Activated effector memory CD4-positive, alpha-beta T cell treated with Interleukin-2 at 50 U/mL for 16 hours (primary cell): ENCODE measurements at regions not wholly inside any gene's neighbourhood (a gene's known extent, or its start where the extent isn't known, plus 50 kb on each side); places are given as distances from the start of the nearest gene placed in this dataset.
A peak's percentile ranks its signal among the peaks of the same experiment; 100 is the strongest.

Experiments
- DNase-seq: peaks from one replicate; pipeline ENCODE4 v3.0.0-alpha.2; 2020

DNA sequence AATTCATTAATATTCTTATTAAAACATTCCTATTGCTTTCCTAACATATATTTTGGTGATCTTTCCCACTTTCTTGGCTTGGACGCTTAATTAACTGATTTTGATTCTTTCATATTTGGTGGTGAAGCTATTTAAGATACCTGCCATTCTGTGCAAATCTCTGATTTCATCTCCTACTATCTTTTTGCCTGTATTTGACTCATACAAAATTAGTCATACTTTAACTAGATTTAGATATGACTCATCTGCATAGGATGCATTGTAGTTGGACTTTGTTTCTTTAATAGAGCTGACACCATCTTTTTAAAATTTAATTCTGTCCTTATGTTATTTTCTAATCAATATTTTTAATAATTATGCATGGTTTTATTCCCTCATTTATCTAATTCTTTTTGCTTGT, 93.8 kb upstream of the PLPPR4 start:
- DNase-seq, result no peak

GRCh38 chr1:99171184-99171813, 93.0 kb upstream of the PLPPR4 start:
- DNase-seq, result no peak

GRCh38 chr1:99173282-99173681, 91.0 kb upstream of the PLPPR4 start:
- no peak for DNase-seq

DNA sequence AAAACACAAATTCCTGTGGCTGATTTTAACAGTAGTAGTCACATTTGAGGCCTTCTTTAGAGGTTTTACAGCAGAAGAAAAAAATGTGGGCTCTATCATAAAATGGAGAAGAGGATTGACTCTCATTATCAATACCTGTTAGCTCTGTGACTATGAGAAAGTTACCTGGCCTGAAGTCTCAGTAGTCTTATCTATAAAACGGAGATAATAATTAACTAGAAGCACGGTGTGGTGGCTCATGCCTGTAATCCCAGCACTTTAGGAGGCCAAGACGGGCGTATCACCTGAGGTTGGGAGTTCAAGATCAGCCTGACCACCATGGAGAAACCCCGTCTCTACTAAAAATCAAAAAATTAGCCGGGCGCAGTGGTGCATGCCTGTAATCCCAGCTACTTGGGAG, 90.4 kb upstream of the PLPPR4 start:
- DNase-seq, result no peak

GRCh38 chr1:99176753-99177152, 87.5 kb upstream of the PLPPR4 start:
- no peak for DNase-seq

DNA sequence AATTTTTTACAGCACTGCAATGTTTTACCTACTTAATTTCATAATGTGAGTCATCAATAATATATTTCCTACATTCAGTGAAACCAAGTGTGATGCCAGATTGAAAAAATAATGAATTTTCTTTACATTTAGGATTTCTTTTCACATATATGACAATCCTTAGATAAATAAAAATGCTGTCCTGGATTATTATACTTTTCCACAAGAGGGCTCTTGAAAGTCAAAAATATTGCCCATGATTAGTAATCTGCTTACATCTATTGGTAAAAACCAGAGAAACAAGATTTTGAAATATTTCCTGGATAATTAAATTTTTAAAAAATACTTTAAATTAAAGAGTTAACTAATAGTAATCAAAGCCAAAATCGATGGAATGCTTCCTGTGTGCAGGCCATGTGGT, 86.8 kb upstream of the PLPPR4 start:
- no peak for DNase-seq

DNA sequence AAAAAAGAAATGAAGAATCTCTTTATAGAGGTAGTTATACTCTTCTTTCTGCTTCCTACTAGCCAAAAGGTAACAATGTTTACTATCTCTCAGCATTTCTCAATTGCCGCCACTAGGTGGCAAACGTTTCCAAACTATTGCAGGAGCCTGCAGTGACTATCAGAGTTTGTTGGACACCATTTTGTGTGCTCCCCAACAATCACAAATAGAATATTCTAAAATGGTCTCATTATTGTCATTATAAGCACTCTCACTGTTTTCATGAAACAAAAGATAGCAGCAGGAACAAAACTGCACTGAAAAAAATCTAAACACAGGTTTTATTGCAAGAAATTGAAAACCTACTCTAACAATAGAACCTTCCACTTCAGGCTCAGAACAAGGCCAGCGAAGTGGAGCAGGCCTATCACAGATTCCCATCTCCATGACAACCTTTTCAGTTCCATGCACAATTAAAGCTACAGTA, 83.9 kb upstream of the PLPPR4 start:
- peak; percentile 9 for DNase-seq

GRCh38 chr1:99180915-99181314, 83.4 kb upstream of the PLPPR4 start:
- DNase-seq, result no peak

- DNase-seq, result no peak
Observed at GRCh38 chr1:99181892-99182291, 82.4 kb upstream of the PLPPR4 start.

- DNase-seq, result no peak
Observed at GRCh38 chr1:99185196-99185595, 79.1 kb upstream of the PLPPR4 start.

DNA sequence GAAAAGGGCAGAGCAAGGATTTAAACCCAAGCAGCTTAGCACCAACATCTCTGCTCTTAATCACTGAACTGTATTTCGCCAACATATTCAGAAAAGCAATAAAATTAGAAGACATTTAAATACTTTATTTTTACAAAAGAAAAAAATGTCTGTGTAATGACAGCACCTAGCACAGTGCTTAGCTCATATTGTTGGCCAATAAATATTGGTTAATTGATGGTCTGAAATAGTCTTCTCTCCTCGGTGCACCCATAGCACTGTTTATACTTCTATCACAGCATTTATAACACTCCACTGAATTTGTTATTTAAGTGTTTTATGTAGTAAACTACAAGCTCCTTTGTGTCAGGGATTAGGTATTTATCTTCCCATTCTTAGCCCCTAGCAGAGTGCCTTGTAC, 70.9 kb upstream of the PLPPR4 start:
- DNase-seq, result no peak

DNA sequence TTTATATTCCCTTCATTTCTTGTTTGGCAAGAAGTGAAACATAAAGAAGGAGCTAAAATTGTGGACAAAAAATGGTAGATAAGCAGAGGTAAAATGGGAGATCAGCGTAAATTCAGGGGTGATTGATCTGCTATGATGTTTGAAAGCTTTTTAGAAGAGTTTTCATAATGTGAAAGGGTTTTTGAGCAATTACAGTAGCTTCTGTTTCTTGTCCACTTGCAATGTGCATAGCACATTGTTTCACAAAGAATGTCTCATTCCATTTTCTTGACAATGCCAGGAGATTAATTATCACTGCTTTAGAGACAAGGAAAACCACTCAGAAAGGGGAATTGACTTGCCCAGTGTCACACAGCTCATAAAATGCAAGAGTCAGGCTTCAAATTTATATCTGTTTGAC, 65.9 kb upstream of the PLPPR4 start:
- DNase-seq, result no peak

GRCh38 chr1:99207216-99207615, 57.1 kb upstream of the PLPPR4 start:
- no peak for DNase-seq
